Muscle of leg (tissue), 3 donors: ENCODE measurements at regions not wholly inside any gene's neighbourhood (a gene's known extent, or its start where the extent isn't known, plus 50 kb on each side); places are given as distances from the start of the nearest gene placed in this dataset.
A peak's percentile ranks its signal among the peaks of the same experiment; 100 is the strongest.

Source experiments
- DNase-seq: peaks from one replicate; pipeline ENCODE4 v3.0.0; 2013
- H3K27ac ChIP-seq: one replicate; pipeline ENCODE4 v1.5.1; 2013; ENCODE audit warnings: mild to moderate bottlenecking, low read length, control low read depth
- H3K27me3 ChIP-seq: one replicate; pipeline ENCODE4 v1.6.1; 2013; ENCODE audit warnings: low read length; ENCODE audit not compliant: control insufficient read depth, insufficient read depth
- H3K36me3 ChIP-seq: one replicate; pipeline ENCODE4 v1.6.1; 2013; ENCODE audit warnings: low read length; ENCODE audit not compliant: control insufficient read depth, insufficient read depth
- H3K4me1 ChIP-seq: one replicate; pipeline ENCODE4 v1.6.1; 2013; ENCODE audit warnings: low read length; ENCODE audit not compliant: control insufficient read depth, insufficient read depth
- H3K4me3 ChIP-seq: one replicate; pipeline ENCODE4 v1.5.1; 2013; ENCODE audit warnings: low read length, control low read depth
- H3K9me3 ChIP-seq: replicated peaks from 2 replicates; pipeline ENCODE4 v1.6.1; 2013; ENCODE audit warnings: low read depth, low read length; ENCODE audit not compliant: control insufficient read depth
- WGBS: methylation state at CpG from one replicate; pipeline ENCODE4 v1.1.5; 2013; ENCODE audit warnings: missing lambda C conversion rate; ENCODE audit not compliant: insufficient coverage; 5-methylcytosine and 5-hydroxymethylcytosine counted together

- Histone ChIP-seq H3K27me3 (no peaks in the 10 kb centered on the region), H3K36me3 (no peaks in the 10 kb centered on the region), H3K4me3 (no peak overlapping the region), H3K4me1 (no peaks in the 10 kb centered on the region), H3K27ac (no peak overlapping the region), H3K9me3 (no peaks in the 10 kb centered on the region)
- no peak for DNase-seq
- 77% methylated on average over 2 of the region's 6 CpGs for WGBS
These were observed 304.2 kb upstream of the ZC3H12C start for GRCh38 chr11:109788948-109789490.

GRCh38 chr11:109789901-109790300 lies 303.3 kb upstream of the ZC3H12C start:
- no CpG with 5 or more reads among the region's 1 CpG for WGBS
- Histone ChIP-seq H3K36me3 (no peaks in the 10 kb centered on the region), H3K4me3 (no peak overlapping the region), H3K27me3 (no peaks in the 10 kb centered on the region), H3K27ac (no peak overlapping the region), H3K9me3 (no peaks in the 10 kb centered on the region), H3K4me1 (no peaks in the 10 kb centered on the region)
- DNase-seq = no peak

- H3K27ac ChIP-seq = no peak overlapping the region
- no peaks in the 10 kb centered on the region for H3K27me3 ChIP-seq
- no peaks in the 10 kb centered on the region for H3K9me3 ChIP-seq
- H3K36me3 ChIP-seq = no peaks in the 10 kb centered on the region
- no peak for DNase-seq
- no peaks in the 10 kb centered on the region for H3K4me1 ChIP-seq
- H3K4me3 ChIP-seq = no peak overlapping the region
- 86% methylated on average over 1 of the region's 2 CpGs for WGBS
These were observed 301.9 kb upstream of the ZC3H12C start for GRCh38 chr11:109791337-109791736.

GRCh38 chr11:109794501-109794900 lies 298.7 kb upstream of the ZC3H12C start:
- peak; percentile 15 for DNase-seq
- H3K36me3 ChIP-seq = no peaks in the 10 kb centered on the region
- WGBS = no CpG with 5 or more reads among the region's 3 CpGs
- H3K27me3 ChIP-seq = no peaks in the 10 kb centered on the region
- no peaks in the 10 kb centered on the region for H3K9me3 ChIP-seq
- H3K4me1 ChIP-seq = no peaks in the 10 kb centered on the region
- H3K4me3 ChIP-seq = no peak overlapping the region
- H3K27ac ChIP-seq = no peak overlapping the region

- H3K4me1 ChIP-seq = no peaks in the 10 kb centered on the region
- no CpG with 5 or more reads among the region's 4 CpGs for WGBS
These were observed 298.0 kb upstream of the ZC3H12C start for GRCh38 chr11:109795234-109795633.

GRCh38 chr11:109796253-109796652 lies 296.9 kb upstream of the ZC3H12C start:
- Histone ChIP-seq H3K27me3 (no peaks in the 10 kb centered on the region), H3K4me3 (no peak overlapping the region), H3K36me3 (no peaks in the 10 kb centered on the region), H3K4me1 (no peaks in the 10 kb centered on the region), H3K27ac (no peak overlapping the region), H3K9me3 (no peaks in the 10 kb centered on the region)
- 60% methylated on average over 1 of the region's 2 CpGs for WGBS
- DNase-seq = no peak

More at GRCh38 chr11:109795234-109795633, 298.0 kb upstream of the ZC3H12C start:
- H3K27me3 ChIP-seq = no peaks in the 10 kb centered on the region
- no peaks in the 10 kb centered on the region for H3K36me3 ChIP-seq
- no peak overlapping the region for H3K27ac ChIP-seq
- no peaks in the 10 kb centered on the region for H3K9me3 ChIP-seq
- no peak overlapping the region for H3K4me3 ChIP-seq
- DNase-seq = no peak

GRCh38 chr11:109798521-109798920 lies 294.7 kb upstream of the ZC3H12C start:
- H3K4me1 ChIP-seq = no peaks in the 10 kb centered on the region
- H3K27me3 ChIP-seq = no peaks in the 10 kb centered on the region
- no CpG with 5 or more reads among the region's 1 CpG for WGBS

GRCh38 chr11:109799604-109800003 lies 293.6 kb upstream of the ZC3H12C start:
- WGBS = no CpG with 5 or more reads among the region's 2 CpGs
- no peaks in the 10 kb centered on the region for H3K27me3 ChIP-seq
- H3K4me3 ChIP-seq = no peak overlapping the region
- no peak for DNase-seq
- H3K9me3 ChIP-seq = no peaks in the 10 kb centered on the region
- no peak overlapping the region for H3K27ac ChIP-seq
- no peaks in the 10 kb centered on the region for H3K4me1 ChIP-seq
- no peaks in the 10 kb centered on the region for H3K36me3 ChIP-seq

More at GRCh38 chr11:109798521-109798920, 294.7 kb upstream of the ZC3H12C start:
- DNase-seq = no peak
- H3K4me3 ChIP-seq = no peak overlapping the region
- no peak overlapping the region for H3K27ac ChIP-seq
- H3K36me3 ChIP-seq = no peaks in the 10 kb centered on the region
- H3K9me3 ChIP-seq = no peaks in the 10 kb centered on the region

- WGBS = 100% methylated on average over 1 of the region's 1 CpG
- no peaks in the 10 kb centered on the region for H3K36me3 ChIP-seq
These were observed 288.3 kb upstream of the ZC3H12C start for GRCh38 chr11:109804911-109805310.

GRCh38 chr11:109806205-109806604 lies 287.0 kb upstream of the ZC3H12C start:
- H3K36me3 ChIP-seq = no peaks in the 10 kb centered on the region
- no CpG with 5 or more reads among the region's 1 CpG for WGBS
- no peak overlapping the region for H3K27ac ChIP-seq
- no peaks in the 10 kb centered on the region for H3K4me1 ChIP-seq
- no peaks in the 10 kb centered on the region for H3K27me3 ChIP-seq
- H3K9me3 ChIP-seq = peaks cover 2% of the 10 kb centered on the region
- no peak for DNase-seq
- no peak overlapping the region for H3K4me3 ChIP-seq

More at GRCh38 chr11:109804911-109805310, 288.3 kb upstream of the ZC3H12C start:
- no peaks in the 10 kb centered on the region for H3K27me3 ChIP-seq
- no peaks in the 10 kb centered on the region for H3K4me1 ChIP-seq
- no peak overlapping the region for H3K27ac ChIP-seq
- DNase-seq = no peak
- H3K4me3 ChIP-seq = no peak overlapping the region
- peaks cover 2% of the 10 kb centered on the region for H3K9me3 ChIP-seq

GRCh38 chr11:109808569-109808968 lies 284.6 kb upstream of the ZC3H12C start:
- H3K9me3 ChIP-seq = peaks cover 2% of the 10 kb centered on the region
- no peaks in the 10 kb centered on the region for H3K27me3 ChIP-seq
- H3K4me3 ChIP-seq = no peak overlapping the region
- no CpG with 5 or more reads among the region's 1 CpG for whole genome bisulfite sequencing
- no peak for DNase-seq
- no peaks in the 10 kb centered on the region for H3K4me1 ChIP-seq
- H3K27ac ChIP-seq = no peak overlapping the region
- H3K36me3 ChIP-seq = no peaks in the 10 kb centered on the region
